NCI-H82 treated with DMSO at 0.1 percent for 48 hours (cell line): ENCODE measurements at regions not wholly inside any gene's neighbourhood (a gene's known extent, or its start where the extent isn't known, plus 50 kb on each side); places are given as distances from the start of the nearest gene placed in this dataset.
A peak's percentile ranks its signal among the peaks of the same experiment; 100 is the strongest.

ENCODE experiments used
- DNase-seq: peaks from one replicate; lab custom pipeline; 2025; ENCODE audit not compliant: unreplicated experiment; lab: John Stamatoyannopoulos, UW

DNA sequence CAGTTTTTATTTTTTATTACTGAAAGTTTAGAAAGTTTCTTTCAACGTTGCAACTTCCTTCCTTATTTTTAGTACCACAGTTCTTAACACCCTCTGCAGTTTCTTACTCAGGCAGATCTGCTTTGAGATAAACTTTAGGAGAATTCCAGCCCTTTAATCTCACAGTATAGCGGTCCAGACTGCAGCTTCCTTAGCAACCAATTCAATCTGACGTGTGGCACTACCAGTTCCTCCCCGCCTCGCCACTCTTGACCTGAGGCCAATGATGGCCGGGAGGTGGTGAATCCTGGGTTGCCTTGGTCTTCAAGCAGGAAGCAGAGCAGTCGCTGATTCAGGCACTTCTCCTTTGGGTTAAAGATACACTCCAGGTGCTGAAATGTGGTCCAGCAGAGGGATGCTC, 334.3 kb upstream of the TRPC7 start:
- no peak for DNase-seq

DNA sequence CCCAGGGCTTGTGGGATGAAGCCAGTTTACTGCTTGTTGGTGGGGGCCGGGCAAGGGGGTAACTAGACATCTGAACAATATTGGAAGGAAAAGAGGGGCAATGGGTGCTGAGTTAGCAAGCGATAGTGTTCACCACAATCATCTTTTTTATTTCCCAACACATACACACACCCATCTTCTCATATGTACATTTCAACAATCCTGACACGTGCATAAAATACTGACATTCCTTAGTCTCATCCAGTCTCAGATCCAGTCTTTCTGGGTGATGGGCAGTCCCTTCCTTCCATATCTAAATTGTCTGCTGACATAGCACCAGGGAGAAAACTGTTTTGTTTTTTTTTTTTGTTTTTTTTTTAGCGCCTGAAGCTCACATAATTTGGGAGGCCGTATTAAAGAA, 333.6 kb upstream of the TRPC7 start:
- no peak for DNase-seq

DNA sequence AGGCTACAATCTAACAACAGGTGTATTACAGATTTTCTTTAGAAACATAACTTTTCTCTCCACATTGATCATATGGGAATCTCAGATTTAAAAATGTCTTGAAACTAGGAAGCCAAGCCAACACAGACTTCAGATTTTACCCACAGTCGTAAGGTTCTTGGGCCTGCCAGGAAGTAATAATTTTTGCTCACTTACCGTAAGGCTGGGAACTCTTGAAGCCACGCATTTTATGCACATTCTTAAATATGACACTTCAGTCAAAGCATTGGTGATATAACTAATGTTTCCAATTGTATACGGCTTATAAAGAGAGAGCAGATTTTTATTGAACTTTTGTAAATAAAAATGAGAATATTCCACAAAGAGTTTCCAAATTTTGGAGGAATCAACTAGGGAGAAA, 328.9 kb upstream of the TRPC7 start:
- no peak for DNase-seq

DNA sequence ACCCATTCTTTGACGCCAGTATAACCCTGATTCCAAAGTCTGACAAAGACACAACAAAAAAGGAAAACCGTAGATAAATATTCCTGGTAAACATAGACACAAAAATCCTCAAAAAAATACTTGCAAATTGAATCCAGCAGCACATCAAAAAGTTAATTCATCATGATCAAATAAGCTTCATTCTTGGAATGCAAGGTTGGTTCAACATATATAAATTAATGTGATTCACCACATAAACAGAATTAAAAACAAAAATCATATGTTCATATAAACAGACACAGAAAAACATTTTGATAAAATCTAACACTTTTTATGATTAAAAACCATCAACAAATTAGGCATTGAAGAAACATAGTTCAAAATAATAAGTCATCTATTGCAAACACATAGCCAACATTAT, 324.2 kb upstream of the TRPC7 start:
- DNase-seq: no peak

DNA sequence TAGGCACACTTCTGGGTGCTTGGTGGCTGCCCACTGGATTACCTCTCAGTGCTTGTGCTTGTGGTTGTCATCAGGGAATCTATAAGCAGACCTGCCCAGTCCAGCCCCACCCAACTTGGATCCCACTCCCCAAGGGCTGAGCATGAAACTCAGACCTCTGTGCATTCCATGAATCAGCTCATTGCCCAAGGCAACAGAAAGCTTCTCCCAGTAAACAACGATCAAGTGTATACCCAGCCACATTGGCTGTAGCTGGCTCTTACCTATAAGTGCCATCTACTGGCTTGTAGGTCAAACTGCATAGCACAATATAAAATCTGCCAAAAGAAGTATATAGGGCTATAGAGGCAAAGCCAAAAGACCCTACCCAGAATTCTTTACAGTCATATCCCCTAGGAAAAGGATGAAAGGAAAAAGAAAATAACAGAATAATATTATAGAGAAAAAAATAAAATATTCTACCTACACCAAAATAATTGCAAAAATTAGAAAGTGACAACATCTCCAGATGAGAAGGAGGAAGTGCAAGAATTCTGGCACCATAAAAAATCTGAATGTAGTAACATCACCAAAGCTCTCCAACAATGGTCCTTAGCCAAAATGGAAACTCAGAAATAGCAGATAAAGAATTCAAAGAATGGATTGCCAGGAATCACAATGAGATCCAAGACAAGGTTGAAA, 321.0 kb upstream of the TRPC7 start:
- DNase-seq: peak; percentile 5

DNA sequence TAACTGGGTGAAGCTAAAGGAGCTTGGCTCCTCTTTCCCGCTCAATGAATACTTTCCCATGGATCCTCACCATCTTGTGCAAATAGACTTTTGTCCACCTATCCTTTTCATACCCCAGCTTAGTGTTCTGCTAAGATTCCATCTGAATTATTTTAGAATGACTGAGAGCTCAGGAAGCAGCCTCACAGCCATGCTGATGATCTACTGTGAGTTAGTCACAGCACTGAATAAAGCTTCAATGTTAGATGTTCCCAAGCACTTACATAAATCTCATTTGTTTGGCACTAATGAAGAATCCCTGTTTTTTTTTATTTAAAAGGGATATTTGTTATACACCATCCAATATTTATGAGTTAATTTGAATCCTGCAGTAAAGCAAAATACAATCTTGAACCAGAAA, 317.6 kb upstream of the TRPC7 start:
- DNase-seq: no peak

DNA sequence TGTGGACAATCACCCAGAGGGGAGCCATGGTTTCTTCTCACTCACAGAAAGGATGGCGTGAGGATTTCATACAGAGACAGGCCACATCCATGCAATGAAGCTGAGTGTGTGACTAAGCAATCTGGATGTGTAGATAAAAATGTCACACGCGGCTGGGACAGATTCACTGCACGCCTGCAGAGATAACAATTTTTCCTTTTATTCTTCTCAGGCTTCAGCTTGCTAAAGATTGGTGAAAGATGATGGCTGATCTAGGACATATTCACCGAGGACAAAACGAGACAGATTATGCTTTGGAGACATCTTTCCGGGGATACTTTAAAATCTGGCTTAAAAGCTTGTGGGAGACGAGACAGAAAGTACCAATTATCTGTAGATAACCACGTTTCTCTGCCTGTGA, 313.9 kb upstream of the TRPC7 start:
- no peak for DNase-seq

DNA sequence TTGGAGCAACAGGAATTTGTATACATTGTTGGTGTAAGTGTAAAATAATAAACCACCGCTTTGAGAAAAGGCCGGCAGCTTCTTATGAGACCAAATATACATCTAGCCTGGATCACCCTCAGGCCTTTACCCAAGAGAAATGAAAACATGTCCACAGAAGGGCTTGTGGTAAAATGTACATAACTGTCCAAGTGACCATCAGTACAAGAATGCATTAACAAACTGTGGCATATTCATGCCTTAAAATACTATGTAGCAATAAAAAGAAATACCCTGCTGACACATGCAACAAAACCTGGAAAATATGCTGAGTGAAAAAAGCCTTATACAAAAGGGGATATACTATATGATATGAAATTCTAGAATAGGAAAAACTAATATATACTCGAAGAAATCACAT, 311.9 kb upstream of the TRPC7 start:
- no peak for DNase-seq

DNA sequence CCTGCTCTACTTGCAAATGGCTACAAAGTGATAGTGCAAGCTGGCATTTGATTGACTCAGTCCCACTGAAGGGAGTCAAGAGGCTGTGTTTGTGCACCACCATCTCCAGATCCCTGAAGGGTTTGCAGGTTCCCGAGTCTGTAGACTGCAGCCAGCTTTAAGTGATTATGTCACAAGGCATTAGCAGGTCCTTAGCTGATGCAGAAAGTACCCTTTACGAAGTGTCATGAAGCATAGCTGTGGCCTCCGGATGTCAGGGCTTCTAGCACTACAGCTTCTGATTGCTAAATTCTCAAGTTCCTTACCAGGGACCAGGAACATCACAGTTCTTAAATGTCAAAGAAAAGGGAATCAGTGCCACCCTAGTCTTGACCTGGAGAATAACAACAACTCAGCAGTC, 311.3 kb upstream of the TRPC7 start:
- no peak for DNase-seq

DNA sequence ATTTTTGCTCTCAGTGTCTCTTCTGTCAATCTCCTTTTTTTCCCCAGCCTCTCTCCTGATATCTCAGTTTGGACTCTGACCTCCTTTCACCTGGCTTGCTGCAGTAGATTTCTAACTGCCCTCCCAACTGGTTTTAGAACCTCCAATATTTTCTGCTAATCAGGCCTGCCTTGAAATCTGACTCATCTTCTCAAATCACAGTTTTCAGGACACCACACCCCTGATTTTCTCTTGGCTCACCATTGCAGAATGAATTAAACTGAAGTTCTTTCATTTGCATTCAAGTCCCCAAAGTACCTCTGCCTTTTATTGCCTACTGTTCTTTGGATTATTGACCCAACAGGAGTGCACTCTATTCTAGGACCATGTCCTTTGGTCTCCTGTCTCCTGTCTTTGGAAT, 310.4 kb upstream of the TRPC7 start:
- no peak for DNase-seq

DNA sequence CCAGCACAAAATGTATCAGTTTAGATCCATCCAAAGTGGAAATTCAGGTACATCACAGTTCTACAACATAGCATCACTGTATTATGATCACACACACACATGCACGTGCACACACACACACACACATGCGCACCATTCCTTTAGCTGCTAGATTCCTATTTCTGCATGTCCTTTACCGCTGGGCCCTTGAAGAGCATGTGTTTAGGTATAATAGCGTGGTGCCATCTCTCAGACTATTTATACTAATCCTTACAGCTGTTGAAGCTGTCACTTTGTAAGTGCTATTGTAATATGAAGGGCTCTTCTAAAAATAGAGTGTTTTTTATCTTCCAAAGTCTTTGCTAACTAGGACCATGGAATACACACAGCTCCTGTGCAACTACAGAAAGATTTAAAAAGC, 308.8 kb upstream of the TRPC7 start:
- no peak for DNase-seq

DNA sequence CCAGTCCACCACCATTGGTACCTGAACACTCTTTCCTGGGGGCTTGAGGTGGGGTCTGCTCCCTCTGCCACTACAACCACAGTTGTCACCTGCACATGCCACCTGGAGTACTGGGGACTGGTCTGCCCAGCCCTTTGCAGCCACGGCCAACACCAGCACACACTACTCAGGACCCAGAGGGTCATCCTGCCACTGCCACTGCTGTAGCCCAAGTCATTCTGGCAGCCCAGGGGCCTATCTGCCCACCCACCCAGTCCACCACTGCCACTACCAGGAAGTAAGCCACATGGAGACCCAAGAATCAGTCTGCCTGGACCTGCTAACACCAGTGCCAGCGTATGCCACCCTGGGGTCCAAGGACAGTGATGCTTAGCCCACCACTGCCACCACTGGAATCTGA, 302.4 kb upstream of the TRPC7 start:
- DNase-seq: no peak

DNA sequence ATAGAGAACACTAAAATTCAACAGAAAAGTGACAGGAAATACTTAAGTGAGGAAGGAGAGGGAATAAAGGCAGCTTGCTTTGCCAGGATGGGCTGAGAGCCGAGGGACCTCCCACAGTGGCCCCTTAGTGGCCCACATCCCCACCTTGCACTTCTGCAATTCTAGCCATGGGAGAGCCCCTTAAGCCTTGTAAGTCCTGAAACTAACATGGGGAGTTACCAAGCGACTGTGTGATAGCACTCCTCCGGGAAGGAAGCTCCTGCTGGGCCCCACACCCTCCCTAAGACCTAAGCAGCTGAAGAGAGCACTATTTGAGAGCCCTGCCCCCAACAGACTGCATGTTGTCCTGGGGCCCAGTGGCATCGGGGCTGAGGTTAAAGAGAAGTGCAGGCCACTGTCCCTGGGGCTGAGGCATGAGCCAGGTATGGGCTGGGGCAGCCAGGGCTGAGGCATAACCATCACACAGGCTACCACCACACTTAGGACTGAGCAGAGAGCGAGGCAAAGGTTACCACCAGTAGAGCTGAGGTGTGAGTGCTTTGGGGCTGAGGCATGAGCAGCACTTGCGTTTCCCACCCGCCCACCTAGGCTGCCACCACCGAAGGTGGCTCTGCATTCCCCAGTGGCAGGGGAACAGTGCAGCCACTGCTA, 301.8 kb upstream of the TRPC7 start:
- no peak for DNase-seq

DNA sequence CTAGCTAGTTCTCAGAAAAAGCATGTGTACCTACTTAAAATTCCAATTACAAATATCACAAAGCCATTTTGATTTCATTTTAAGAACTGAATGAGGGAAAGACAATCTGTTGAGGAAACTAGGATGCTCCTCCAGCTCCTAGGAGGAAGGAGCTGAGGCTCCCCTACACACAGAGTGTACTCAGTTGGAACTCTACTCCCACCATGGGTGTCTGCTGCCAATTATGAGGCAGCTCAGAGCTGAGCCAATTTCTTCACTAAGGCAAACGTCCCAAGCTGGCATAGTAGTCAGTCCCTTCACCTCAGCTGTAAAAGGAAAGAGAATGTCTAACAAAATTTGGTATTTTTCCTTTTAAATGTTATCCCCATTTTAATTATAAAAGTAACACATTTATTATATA, 300.0 kb upstream of the TRPC7 start:
- no peak for DNase-seq

DNA sequence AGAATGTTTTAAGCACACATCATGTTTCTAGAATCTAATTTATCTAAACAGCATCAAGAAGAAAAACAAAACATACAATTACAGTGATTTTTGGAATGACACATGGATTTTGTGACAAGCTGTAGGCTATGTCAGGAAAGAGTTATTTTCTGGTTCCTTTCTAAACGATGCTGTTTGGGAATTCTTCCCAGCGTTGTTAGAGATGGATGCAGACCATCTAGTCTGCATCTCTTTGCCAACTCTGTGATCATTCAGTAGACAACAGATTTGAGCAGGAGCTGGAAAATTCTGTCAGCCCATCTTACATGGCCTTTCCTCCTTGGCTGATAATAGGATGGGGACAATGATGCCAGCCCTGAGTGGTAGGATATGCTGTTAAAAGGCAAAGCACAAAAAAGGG, 295.7 kb upstream of the TRPC7 start:
- no peak for DNase-seq

DNA sequence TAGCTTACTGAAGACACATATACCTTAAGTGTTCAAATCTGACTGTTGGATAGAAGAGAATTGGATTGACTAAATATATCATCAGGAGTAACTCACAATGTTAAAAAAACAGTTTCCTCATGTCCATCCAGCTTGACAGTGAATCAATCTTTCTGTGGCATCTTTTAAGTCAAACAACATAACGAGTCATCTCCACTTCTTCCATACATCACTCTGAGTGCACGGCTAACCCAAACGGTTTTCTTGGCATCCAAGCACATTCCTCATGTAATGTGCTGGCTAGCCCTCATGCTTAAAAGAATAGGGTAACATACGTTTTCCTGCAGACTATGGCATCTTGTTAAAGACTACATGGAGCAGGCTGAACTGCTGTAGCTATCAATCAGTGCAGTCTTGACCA, 291.5 kb upstream of the TRPC7 start:
- no peak for DNase-seq

DNA sequence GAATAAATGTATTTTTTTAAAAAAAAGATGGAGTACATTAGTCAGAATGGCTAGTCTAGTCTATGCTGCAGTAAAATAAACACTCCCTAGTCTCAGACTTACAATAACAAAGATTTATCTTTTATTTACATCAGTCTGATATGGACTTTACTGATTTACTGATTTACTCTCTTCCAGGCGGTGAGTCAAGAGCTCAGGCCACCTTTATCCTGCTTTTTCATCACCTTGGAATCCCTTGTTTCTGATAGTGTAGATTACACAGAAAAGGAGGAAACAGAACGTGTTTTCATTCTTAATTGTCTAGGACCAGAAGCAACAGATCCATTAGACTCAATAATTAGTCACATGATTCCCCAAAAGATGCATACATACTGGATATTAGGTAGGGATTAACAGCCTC, 290.1 kb upstream of the TRPC7 start:
- DNase-seq: no peak

DNA sequence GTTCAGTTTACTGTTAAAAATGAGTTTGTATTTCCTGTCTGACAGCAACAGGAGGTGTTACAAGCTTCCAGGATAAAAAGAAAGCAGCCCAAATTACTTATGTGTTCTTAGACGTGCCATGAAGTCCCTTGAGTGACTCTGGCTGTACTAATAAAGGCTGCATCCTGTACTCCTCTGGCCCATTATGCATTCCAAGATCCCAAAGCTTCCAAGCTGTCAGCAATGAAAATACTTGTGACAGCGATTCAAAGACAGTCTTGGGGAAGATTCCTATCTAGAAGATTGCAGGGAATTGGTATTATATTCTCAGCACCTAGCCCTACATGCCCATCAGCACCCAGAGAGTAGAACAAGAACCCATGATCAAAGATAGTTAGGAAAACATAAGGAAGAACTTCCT, 281.6 kb upstream of the TRPC7 start:
- DNase-seq: no peak

DNA sequence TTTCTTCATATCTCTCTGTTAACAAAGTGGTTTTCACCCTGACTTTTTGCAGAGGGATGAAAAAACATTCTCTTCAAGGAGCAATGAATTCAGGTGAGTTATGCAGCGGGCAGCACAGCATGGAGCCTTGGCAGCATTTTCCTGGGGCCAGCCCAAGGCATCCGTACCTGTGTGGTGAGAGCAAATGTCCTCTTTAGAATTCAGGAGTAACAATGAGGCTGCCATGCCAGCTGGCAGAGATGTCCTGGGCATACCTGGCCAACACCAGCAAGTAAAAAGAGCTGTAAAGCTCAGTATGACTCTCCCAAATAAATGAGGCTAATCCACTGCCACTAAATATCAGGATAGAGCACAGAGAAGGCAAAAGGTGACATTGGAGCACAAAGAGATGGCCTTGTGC, 277.6 kb upstream of the TRPC7 start:
- DNase-seq: no peak

DNA sequence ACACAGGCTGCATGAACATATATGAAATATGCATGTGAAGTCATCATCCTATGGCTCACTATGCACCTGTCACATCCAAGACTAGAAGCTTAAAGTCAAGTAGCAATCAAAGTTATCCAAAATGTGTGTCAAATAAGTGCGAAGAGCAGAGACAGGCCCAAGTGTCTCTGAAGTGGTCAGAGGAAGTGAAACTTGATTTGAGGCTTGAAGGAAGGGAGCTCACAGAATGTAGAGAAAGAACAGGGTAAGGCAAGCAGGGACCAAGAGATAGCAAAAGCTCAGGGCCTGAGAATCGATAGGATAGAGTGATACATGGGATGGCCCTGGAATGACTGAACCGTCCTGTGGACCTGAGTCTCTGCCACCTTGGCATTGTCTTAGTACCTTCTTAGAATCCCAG, 274.3 kb upstream of the TRPC7 start:
- DNase-seq: no peak

DNA sequence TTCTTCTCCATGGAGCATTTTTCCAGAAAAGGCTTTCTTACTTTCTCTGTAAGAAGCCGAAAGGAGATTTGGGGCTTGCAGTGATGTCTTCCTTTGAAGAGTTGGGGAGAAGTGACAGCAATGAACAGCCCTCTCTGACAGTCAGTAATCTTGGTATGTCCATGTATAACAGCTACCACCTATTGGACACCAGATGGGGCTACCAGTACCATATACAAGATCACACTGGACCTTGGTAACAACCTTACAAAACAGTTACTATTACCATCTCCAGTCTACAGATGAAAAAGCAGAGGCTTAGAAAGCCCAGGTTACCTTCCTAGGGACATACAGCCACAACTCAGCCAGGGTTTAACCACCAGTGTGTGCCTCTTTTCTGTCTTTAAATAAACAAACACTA, 272.7 kb upstream of the TRPC7 start:
- no peak for DNase-seq

DNA sequence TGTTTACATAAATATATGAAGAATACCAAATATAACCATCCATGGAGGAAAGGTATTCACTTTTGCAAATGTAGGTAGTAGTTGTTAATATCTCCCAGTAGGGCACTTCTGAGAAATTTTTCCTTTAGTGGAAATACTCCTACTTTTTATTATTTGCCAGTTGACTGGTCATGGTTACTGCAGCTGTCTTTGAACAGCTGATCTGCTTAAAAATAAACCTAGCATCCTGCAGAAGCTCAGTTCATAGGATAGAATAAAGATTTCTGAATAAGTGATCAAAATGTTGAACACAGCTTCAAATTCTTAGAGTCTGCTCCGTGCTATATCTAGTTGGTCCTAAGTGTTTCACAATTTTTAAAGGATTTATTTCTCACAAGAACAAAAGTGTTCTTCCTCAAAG, 270.7 kb upstream of the TRPC7 start:
- no peak for DNase-seq

DNA sequence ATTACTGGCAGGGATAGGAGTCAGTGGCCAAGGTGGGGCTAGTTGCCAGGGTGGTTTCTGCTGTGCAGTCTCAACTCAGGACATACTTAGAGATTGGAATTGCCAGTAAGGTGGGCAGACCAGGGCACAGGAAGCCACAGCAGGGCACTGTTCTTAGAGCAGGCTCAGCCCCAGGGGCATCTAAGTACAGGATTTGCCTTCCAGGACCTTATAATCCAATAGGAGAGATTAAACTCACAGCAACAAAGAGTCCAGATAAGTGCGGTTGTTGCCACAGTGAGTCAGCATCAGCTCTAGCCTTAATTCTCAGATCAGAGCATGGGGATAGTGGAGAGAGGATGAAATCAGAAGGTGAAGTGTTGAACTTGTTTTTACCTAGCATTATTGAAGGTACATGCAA, 265.8 kb upstream of the TRPC7 start:
- peak; percentile 82 for DNase-seq
